ENCODE measurements at regions not wholly inside any gene's neighbourhood (a gene's known extent, or its start where the extent isn't known, plus 50 kb on each side); places are given as distances from the start of the nearest gene placed in this dataset.

- TF ChIP-seq POU2F2 (IDR thresholded peaks at IDR 0.05; ENCODE audit: low read depth, low read length) (no peak), POLR2AphosphoS5 (IDR thresholded peaks at IDR 0.05; ENCODE audit: low read depth, low read length) (no peak), PAX5 (IDR thresholded peaks at IDR 0.05; ENCODE audit: insufficient read depth, low read length, severe bottlenecking) (no peak), SPI1 (IDR thresholded peaks at IDR 0.05; ENCODE audit: low read depth, low read length) (no peak), POLR2A (IDR thresholded peaks at IDR 0.05; ENCODE audit: low read depth, low read length) (no peak), TAF1 (IDR thresholded peaks at IDR 0.05; ENCODE audit: low read depth, low read length) (no peak)
- no peak for DNase-seq (ENCODE audit: insufficient read length, low spot score)
- FAIRE-seq: no peak
These were observed 356.6 kb upstream of the LYPLAL1 start for GRCh38 chr1:218817071-218817470.

- no peak for DNase-seq (ENCODE audit: insufficient read length, low spot score)
- no peak for TF ChIP-seq TAF1 (IDR thresholded peaks at IDR 0.05; ENCODE audit: low read depth, low read length)
- TF ChIP-seq PAX5 (IDR thresholded peaks at IDR 0.05; ENCODE audit: insufficient read depth, low read length, severe bottlenecking): no peak
- no peak for TF ChIP-seq POLR2AphosphoS5 (IDR thresholded peaks at IDR 0.05; ENCODE audit: low read depth, low read length)
- no peak for FAIRE-seq
These were observed 355.8 kb upstream of the LYPLAL1 start for GRCh38 chr1:218817691-218818465.

- TF ChIP-seq SPI1 (IDR thresholded peaks at IDR 0.05; ENCODE audit: low read depth, low read length) (no peak), POLR2AphosphoS5 (IDR thresholded peaks at IDR 0.05; ENCODE audit: low read depth, low read length) (no peak), TAF1 (IDR thresholded peaks at IDR 0.05; ENCODE audit: low read depth, low read length) (no peak), PAX5 (IDR thresholded peaks at IDR 0.05; ENCODE audit: insufficient read depth, low read length, severe bottlenecking) (no peak), POU2F2 (IDR thresholded peaks at IDR 0.05; ENCODE audit: low read depth, low read length) (no peak), POLR2A (IDR thresholded peaks at IDR 0.05; ENCODE audit: low read depth, low read length) (no peak)
- DNase-seq (ENCODE audit: insufficient read length, low spot score): no peak
- FAIRE-seq: no peak
These were observed 350.3 kb upstream of the LYPLAL1 start for GRCh38 chr1:218823291-218823900.

DNA sequence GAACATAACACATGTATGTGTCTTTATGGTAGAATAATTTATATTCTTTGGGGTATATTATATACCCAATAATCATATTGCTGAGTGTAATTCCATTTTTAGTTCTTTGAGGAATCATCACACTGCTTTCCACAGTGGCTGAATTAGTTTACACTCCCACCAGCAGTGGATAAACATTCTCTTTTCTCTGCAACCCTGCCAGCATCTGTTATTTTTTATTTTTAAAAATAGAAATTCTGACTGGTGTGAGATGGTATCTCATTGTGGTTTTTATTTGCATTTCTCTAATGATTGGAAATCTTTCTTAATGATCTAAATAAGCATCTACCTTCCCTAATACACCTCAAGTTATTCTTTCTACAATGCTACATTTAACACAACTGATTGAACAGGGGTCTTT is 346.2 kb upstream of the LYPLAL1 start:
- TF ChIP-seq SPI1 (IDR thresholded peaks at IDR 0.05; ENCODE audit: low read depth, low read length) (no peak), POLR2AphosphoS5 (IDR thresholded peaks at IDR 0.05; ENCODE audit: low read depth, low read length) (no peak), POU2F2 (IDR thresholded peaks at IDR 0.05; ENCODE audit: low read depth, low read length) (no peak)
- DNase-seq (ENCODE audit: insufficient read length, low spot score) (no peak), FAIRE-seq (no peak)

- no peak for TF ChIP-seq PAX5 (IDR thresholded peaks at IDR 0.05; ENCODE audit: insufficient read depth, low read length, severe bottlenecking)
- TF ChIP-seq TAF1 (IDR thresholded peaks at IDR 0.05; ENCODE audit: low read depth, low read length): no peak
- no peak for TF ChIP-seq POLR2AphosphoS5 (IDR thresholded peaks at IDR 0.05; ENCODE audit: low read depth, low read length)
- no peak for TF ChIP-seq POLR2A (IDR thresholded peaks at IDR 0.05; ENCODE audit: low read depth, low read length)
- TF ChIP-seq POU2F2 (IDR thresholded peaks at IDR 0.05; ENCODE audit: low read depth, low read length): no peak
- TF ChIP-seq SPI1 (IDR thresholded peaks at IDR 0.05; ENCODE audit: low read depth, low read length): no peak
- DNase-seq (ENCODE audit: insufficient read length, low spot score) (no peak), FAIRE-seq (no peak)
These were observed 345.5 kb upstream of the LYPLAL1 start for GRCh38 chr1:218828125-218828650.

DNA sequence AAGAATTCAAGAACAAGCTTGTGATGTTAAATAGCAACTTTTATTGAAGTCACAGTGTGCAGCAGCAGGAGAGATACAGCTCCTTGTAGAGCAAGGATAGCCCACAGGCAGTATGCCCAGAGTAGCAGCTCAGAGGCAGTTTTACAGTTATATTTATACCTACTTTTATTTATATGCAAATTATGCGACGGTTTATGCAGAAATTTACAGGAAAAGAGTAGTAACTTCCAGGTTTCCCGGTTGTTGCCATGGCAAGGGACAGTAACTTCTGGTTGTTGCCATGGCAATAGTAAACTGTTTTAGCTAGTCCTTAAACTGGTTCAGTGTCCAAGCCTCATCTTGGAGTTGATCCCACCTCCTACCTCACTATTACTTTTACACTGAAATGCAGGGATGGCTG is 344.6 kb upstream of the LYPLAL1 start:
- FAIRE-seq (no peak), DNase-seq (ENCODE audit: insufficient read length, low spot score) (no peak)
- TF ChIP-seq PAX5 (IDR thresholded peaks at IDR 0.05; ENCODE audit: insufficient read depth, low read length, severe bottlenecking) (no peak), POU2F2 (IDR thresholded peaks at IDR 0.05; ENCODE audit: low read depth, low read length) (no peak), POLR2AphosphoS5 (IDR thresholded peaks at IDR 0.05; ENCODE audit: low read depth, low read length) (no peak), SPI1 (IDR thresholded peaks at IDR 0.05; ENCODE audit: low read depth, low read length) (no peak), TAF1 (IDR thresholded peaks at IDR 0.05; ENCODE audit: low read depth, low read length) (no peak), POLR2A (IDR thresholded peaks at IDR 0.05; ENCODE audit: low read depth, low read length) (no peak)

DNA sequence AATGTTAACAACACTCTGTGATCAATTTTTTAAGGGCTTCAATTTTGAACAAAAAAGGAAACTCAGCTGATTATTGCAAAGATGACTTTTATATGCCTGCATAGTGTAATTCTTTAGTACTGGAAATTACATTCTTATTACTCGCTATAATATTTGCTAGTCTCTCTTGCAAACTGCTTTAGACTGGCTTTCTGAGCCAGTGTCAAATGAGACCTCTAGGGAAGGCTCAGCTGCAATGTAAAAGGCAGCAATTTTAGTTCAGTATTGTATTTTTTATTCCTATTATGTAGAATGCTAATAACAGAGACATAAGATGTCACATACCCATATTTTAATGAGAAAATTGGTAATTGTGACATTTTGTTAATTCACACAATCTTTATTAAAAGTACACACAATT is 338.1 kb upstream of the LYPLAL1 start:
- FAIRE-seq: no peak
- no peak for DNase-seq (ENCODE audit: insufficient read length, low spot score)
- TF ChIP-seq POLR2AphosphoS5 (IDR thresholded peaks at IDR 0.05; ENCODE audit: low read depth, low read length) (no peak), POU2F2 (IDR thresholded peaks at IDR 0.05; ENCODE audit: low read depth, low read length) (no peak), PAX5 (IDR thresholded peaks at IDR 0.05; ENCODE audit: insufficient read depth, low read length, severe bottlenecking) (no peak), TAF1 (IDR thresholded peaks at IDR 0.05; ENCODE audit: low read depth, low read length) (no peak), SPI1 (IDR thresholded peaks at IDR 0.05; ENCODE audit: low read depth, low read length) (no peak), POLR2A (IDR thresholded peaks at IDR 0.05; ENCODE audit: low read depth, low read length) (no peak)

- DNase-seq (ENCODE audit: insufficient read length, low spot score): no peak
- no peak for FAIRE-seq
- TF ChIP-seq POLR2AphosphoS5 (IDR thresholded peaks at IDR 0.05; ENCODE audit: low read depth, low read length): no peak
- no peak for TF ChIP-seq POLR2A (IDR thresholded peaks at IDR 0.05; ENCODE audit: low read depth, low read length)
- no peak for TF ChIP-seq TAF1 (IDR thresholded peaks at IDR 0.05; ENCODE audit: low read depth, low read length)
- no peak for TF ChIP-seq PAX5 (IDR thresholded peaks at IDR 0.05; ENCODE audit: insufficient read depth, low read length, severe bottlenecking)
- TF ChIP-seq SPI1 (IDR thresholded peaks at IDR 0.05; ENCODE audit: low read depth, low read length): no peak
- TF ChIP-seq POU2F2 (IDR thresholded peaks at IDR 0.05; ENCODE audit: low read depth, low read length): no peak
These were observed 337.4 kb upstream of the LYPLAL1 start for GRCh38 chr1:218836264-218836663.

DNA sequence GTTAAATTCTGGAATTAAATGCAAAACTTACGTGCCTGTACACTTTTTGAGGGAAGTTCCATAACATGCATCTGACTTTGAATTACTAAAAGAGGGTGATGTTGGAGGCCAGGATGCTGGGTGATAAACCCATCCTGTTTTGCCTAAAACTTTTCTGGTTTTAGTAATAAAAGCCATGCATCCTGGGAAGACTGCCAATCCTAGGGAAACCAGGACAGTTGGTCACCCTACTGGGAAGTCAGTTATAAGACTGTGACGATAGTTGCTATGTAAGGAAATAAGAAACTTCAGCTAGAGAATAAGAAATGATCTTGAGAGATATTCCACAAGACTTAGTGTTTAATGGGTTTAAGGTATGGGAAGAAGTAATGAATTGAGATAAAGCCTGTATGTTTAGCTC is 336.6 kb upstream of the LYPLAL1 start:
- no peak for FAIRE-seq
- no peak for DNase-seq (ENCODE audit: insufficient read length, low spot score)
- TF ChIP-seq POLR2AphosphoS5 (IDR thresholded peaks at IDR 0.05; ENCODE audit: low read depth, low read length): no peak
- TF ChIP-seq PAX5 (IDR thresholded peaks at IDR 0.05; ENCODE audit: insufficient read depth, low read length, severe bottlenecking): no peak
- TF ChIP-seq POLR2A (IDR thresholded peaks at IDR 0.05; ENCODE audit: low read depth, low read length): no peak
- no peak for TF ChIP-seq SPI1 (IDR thresholded peaks at IDR 0.05; ENCODE audit: low read depth, low read length)
- no peak for TF ChIP-seq TAF1 (IDR thresholded peaks at IDR 0.05; ENCODE audit: low read depth, low read length)
- no peak for TF ChIP-seq POU2F2 (IDR thresholded peaks at IDR 0.05; ENCODE audit: low read depth, low read length)
